ENCODE measurements at regions not wholly inside any gene's neighbourhood (a gene's known extent, or its start where the extent isn't known, plus 50 kb on each side); places are given as distances from the start of the nearest gene placed in this dataset.
"Not testable (repeated sequence)": the region's sequence is repeated elsewhere in the genome, so short reads cannot be mapped to it uniquely, and the experiment has no call there.

DNA sequence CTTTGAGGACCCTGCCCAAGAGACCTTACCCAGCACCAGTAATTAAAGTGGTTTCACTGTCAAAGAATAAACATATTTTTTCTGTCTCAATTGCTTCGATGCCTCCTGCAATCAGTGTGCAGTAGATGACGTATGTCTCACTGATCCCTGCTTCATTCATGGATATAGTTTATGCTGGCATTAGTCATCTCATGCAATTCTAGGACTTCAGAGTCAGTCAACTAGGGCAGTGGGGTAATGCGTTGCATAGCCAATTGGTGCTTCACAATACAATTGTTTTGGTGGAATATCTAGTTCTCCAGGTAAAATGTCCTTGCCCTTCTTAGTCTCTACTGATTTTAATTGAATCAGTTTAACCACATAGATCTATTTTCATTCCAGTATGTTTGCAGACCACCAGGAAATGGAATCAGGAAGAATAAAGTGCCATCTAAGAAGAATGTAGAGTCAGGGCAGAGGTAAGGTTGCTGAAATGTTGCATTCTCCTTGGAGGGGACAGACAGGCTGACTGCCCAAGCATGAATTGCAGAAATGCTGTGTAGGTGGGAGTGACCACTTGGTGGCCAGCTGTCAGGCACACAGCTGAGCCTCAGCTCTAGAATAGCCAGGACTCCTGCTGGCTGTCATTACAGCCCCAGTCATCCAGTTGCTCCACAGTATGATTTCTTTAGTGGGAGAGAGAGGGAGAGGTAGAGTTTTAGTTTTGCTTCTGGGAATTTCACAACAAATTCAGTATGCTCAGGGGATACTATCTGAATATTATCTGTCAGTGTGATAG, 73.5 kb upstream of the MEGF10 start:
- H3K36me3 ChIP-seq (ENCODE audit: control insufficient read depth, insufficient read depth, low read length) = no peaks in the 10 kb centered on the region
- no peak overlapping the region for H3K4me3 ChIP-seq (ENCODE audit: low read length)
- Mint-ChIP-seq H3K36me3 (ENCODE audit: low read depth) (no peaks in the 10 kb centered on the region), H3K4me1 (peaks cover 11% of the 10 kb centered on the region), H3K27me3 (ENCODE audit: insufficient read depth) (peaks cover 2% of the 10 kb centered on the region), H3K4me3 (no peak overlapping the region), H3K27ac (no peak overlapping the region), H3K9me3 (peaks cover 6% of the 10 kb centered on the region)
- peak; percentile 63 for TF ChIP-seq CTCF (conservative IDR thresholded peaks at IDR 0.05)
- 94 to 96% methylated on average over 3 of the region's 3 CpGs for WGBS, 2 experiments (ENCODE audit: insufficient coverage in 1 of 2, insufficient read length in 1 of 2)
- no peak overlapping the region for H3K9ac ChIP-seq (ENCODE audit: extremely low read depth, low read length, poor library complexity, severe bottlenecking)
- H3K4me1 ChIP-seq (ENCODE audit: control insufficient read depth, insufficient read depth, low read length) = peaks cover 5% of the 10 kb centered on the region
- no peaks in the 10 kb centered on the region for H3K27me3 ChIP-seq (ENCODE audit: control insufficient read depth, insufficient read depth, low read length, poor library complexity, severe bottlenecking)
- no peaks in the 10 kb centered on the region for H3K9me3 ChIP-seq (ENCODE audit: control insufficient read depth, low read length)
- no peak overlapping the region for H3K27ac ChIP-seq (ENCODE audit: low read depth, low read length)
- peak; percentile 55 for DNase-seq

DNA sequence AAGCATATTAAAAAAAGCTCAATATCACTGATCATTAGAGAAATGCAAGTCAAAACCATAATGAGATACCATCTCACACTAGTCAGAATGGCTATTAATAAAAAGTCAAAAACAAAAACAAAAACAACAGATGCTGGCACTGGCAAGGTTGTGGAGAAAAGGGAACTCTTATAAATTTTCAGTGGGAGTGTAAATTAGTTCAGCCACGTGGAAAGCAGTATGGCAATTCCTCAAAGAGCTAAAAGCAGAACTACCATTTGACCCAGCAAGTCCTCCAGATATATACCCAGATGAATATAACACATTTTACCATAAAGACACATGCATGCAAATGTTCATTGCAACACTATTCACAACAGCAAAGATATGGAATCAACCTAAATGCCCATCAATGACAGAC, 68.7 kb upstream of the MEGF10 start:
- H3K9ac ChIP-seq (ENCODE audit: extremely low read depth, low read length, poor library complexity, severe bottlenecking); H3K4me3 Mint-ChIP-seq; H3K36me3 ChIP-seq (ENCODE audit: control insufficient read depth, insufficient read depth, low read length); H3K27me3 ChIP-seq (ENCODE audit: control insufficient read depth, insufficient read depth, low read length, poor library complexity, severe bottlenecking); H3K27me3 Mint-ChIP-seq (ENCODE audit: insufficient read depth); H3K4me3 ChIP-seq (ENCODE audit: low read length); H3K4me1 ChIP-seq (ENCODE audit: control insufficient read depth, insufficient read depth, low read length); H3K9me3 Mint-ChIP-seq; H3K9me3 ChIP-seq (ENCODE audit: control insufficient read depth, low read length); H3K27ac ChIP-seq (ENCODE audit: low read depth, low read length); H3K4me1 Mint-ChIP-seq; H3K27ac Mint-ChIP-seq; DNase-seq; H3K36me3 Mint-ChIP-seq (ENCODE audit: low read depth): not testable (repeated sequence)
- WGBS, 2 experiments (ENCODE audit: insufficient coverage in 1 of 2, insufficient read length in 1 of 2) = 79% methylated on average over 1 of the region's 1 CpG; no CpG with 5 or more reads in 1 of the 2 experiments

DNA sequence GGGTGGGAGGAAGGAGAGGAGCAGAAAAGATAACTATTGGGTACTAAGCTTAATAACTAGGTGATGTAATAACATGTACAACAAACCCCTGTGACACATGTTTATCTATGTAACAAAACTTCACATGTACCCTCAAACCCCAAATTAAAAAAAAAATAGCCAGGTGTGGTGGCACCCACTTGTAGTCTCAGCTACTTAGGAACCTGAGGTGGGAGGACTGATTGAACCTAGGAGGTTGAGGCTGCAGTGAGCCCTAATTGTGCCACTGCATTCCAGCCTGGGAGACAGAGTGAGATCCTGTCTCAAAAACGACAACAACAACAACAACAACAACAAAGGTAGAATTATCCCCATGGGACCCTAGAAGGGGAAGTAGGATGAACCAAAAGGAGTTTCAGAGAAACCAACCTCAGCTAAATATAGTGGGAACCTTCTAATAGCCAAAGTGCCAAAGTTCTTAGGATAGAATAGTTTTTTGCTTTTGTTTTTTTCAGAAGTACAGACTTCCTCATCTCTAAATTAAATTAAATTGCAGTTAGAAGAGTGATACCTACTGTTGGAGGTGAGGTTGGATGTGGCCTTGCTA, 67.9 kb upstream of the MEGF10 start:
- H3K9me3 ChIP-seq (ENCODE audit: control insufficient read depth, low read length); H3K4me1 Mint-ChIP-seq; H3K27ac Mint-ChIP-seq; H3K27me3 Mint-ChIP-seq (ENCODE audit: insufficient read depth); H3K4me3 Mint-ChIP-seq; H3K36me3 ChIP-seq (ENCODE audit: control insufficient read depth, insufficient read depth, low read length); H3K9me3 Mint-ChIP-seq; H3K9ac ChIP-seq (ENCODE audit: extremely low read depth, low read length, poor library complexity, severe bottlenecking); H3K27ac ChIP-seq (ENCODE audit: low read depth, low read length); H3K36me3 Mint-ChIP-seq (ENCODE audit: low read depth); H3K4me1 ChIP-seq (ENCODE audit: control insufficient read depth, insufficient read depth, low read length); H3K4me3 ChIP-seq (ENCODE audit: low read length); DNase-seq; H3K27me3 ChIP-seq (ENCODE audit: control insufficient read depth, insufficient read depth, low read length, poor library complexity, severe bottlenecking): not testable (repeated sequence)
- WGBS, 2 experiments (ENCODE audit: insufficient coverage in 1 of 2, insufficient read length in 1 of 2) = 100% methylated on average over 1 of the region's 1 CpG; no CpG with 5 or more reads in 1 of the 2 experiments

- no peak for DNase-seq
- Histone ChIP-seq H3K4me1 (ENCODE audit: control insufficient read depth, insufficient read depth, low read length) (no peaks in the 10 kb centered on the region), H3K9ac (ENCODE audit: extremely low read depth, low read length, poor library complexity, severe bottlenecking) (no peak overlapping the region), H3K9me3 (ENCODE audit: control insufficient read depth, low read length) (no peaks in the 10 kb centered on the region), H3K27me3 (ENCODE audit: control insufficient read depth, insufficient read depth, low read length, poor library complexity, severe bottlenecking) (no peaks in the 10 kb centered on the region), H3K36me3 (ENCODE audit: control insufficient read depth, insufficient read depth, low read length) (no peaks in the 10 kb centered on the region), H3K27ac (ENCODE audit: low read depth, low read length) (no peak overlapping the region), H3K4me3 (ENCODE audit: low read length) (no peak overlapping the region)
- Mint-ChIP-seq H3K27ac (no peak overlapping the region), H3K27me3 (ENCODE audit: insufficient read depth) (peaks cover 14% of the 10 kb centered on the region), H3K4me3 (no peak overlapping the region), H3K9me3 (peaks cover 4% of the 10 kb centered on the region), H3K36me3 (ENCODE audit: low read depth) (no peaks in the 10 kb centered on the region), H3K4me1 (peaks cover 1% of the 10 kb centered on the region)
- WGBS, 2 experiments (ENCODE audit: insufficient coverage in 1 of 2, insufficient read length in 1 of 2) = 85 to 91% methylated on average over 4 to 6 of the region's 6 CpGs
- no peak for TF ChIP-seq CTCF (conservative IDR thresholded peaks at IDR 0.05)
Observed at GRCh38 chr5:127223256-127223974, 67.2 kb upstream of the MEGF10 start.

All from endodermal cell (in vitro differentiated cells).